ENCODE measurements at regions not wholly inside any gene's neighbourhood (a gene's known extent, or its start where the extent isn't known, plus 50 kb on each side); places are given as distances from the start of the nearest gene placed in this dataset.

- TF ChIP-seq CTCF (IDR thresholded peaks at IDR 0.05) (no peak), POLR2A (IDR thresholded peaks at IDR 0.05) (no peak)
Observed at GRCh38 chr6:167571550-167571949, 246.7 kb downstream of the TTLL2 start.
